T-helper 2 cell treated with Interferon-gamma antibody and Interleukin-4, amounts not matched to agents 100 ng/mL and 5 ng/mL, for 36 hours (primary cell): ENCODE measurements at regions not wholly inside any gene's neighbourhood (a gene's known extent, or its start where the extent isn't known, plus 50 kb on each side); places are given as distances from the start of the nearest gene placed in this dataset.
"Not testable (repeated sequence)": the region's sequence is repeated elsewhere in the genome, so short reads cannot be mapped to it uniquely, and the experiment has no call there.

Experiments
- intact Hi-C: fragments of 100-400 bp; cut with micrococcal nuclease; formaldehyde crosslinking; loops from one replicate; pipeline ENCODE4 v1.15.1; 2023

GRCh38 chr3:110969229-110970211 is 102.1 kb upstream of the NECTIN3 start:
- intact Hi-C loops, result no loop called here

DNA sequence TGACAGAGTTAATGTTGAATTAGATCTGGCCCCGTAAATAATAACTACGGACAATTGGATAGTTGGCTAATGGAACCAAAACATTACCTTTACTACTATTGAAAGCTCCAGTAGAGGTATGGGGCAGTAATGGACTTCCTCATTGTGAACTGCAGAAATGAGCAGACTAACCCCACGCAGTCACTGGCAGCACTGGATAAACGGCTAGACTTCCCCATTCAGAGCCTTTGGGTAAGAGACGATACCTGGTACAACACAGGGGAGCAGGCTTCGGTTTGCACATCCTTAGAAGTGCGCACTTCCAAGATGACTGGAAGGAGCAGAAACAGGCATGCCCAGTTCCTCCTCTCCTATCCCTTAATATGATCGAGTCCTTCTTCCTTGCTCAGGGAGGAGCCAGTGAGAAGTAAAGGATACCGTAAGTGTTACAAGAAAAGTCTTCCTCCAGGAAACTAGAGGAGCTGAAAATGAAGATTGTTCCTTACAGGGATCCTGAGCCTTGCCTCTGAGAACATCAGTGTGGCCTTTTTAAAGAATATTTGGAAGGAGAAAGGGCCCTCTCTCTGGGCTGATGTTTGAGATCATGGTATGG is 100.5 kb upstream of the NECTIN3 start:
- intact Hi-C loops, result no loop called here

DNA sequence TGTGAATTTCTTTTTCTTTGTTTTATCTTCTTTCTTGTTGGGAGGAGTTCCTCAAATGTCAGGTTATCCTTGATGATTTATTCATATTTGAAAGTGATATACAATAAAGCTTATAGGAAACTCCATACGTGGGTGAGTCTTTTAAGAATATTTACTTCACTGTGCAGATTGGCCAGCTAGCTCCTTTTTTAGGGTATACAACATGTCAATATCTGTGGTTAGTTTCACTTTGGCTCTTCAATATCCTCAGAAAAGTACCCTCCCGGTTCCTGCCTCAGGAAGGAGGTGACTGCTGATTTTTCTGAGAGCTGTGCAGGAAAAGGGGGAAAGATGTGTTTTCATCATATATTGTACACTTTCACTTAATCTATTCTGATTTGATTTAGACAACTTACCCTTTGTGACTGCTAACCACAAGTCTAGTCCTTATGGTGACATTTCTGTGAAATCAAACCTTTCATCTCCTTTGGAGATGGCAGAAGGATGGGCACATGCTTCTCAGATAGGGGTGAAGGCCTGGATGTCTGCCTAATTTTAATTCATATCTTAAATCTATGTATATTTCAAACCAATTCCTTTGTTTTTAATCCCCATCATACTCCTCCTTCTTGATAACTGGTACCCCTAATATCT is 98.2 kb upstream of the NECTIN3 start:
- intact Hi-C loops, result no loop called here

- intact Hi-C loops, result no loop called here
Measured at GRCh38 chr3:110974902-110975301, 96.7 kb upstream of the NECTIN3 start.

DNA sequence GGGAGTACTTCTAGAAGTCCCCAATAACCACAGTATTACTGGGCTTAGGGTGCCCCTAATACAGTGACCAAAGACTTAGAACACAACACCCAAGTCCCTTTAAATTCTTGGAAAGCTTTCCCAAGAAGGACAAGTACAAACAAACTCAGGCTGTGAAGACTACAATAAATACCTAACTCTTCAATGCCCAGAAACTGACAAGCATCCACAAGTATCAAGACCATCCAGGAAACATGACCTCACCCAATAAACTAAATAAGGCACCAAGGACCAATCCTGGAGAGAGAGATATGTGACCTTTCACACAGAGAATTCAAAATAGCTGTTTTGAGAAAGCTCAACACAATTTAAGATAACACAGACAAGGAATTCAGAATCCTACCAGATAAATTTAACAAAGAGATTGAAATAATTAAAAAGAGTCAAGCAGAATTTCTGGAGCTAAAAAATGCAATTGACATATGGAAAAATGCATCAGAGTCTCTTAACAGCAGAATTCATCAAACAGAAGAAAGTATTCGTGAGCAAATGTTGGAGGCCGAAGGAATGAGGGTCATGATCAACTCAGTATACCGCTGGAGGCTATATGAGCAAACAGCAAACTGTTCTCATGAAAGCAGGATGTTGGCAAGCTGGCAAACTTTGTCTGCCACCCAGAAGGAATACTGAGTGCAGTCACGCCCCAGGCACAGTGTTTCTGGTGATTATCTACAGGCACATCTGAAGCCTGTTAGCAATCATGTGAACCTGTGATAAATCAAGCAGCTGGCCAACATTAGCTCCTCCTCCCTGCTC is 87.0 kb upstream of the NECTIN3 start:
- intact Hi-C loops, result no loop called here

GRCh38 chr3:110989446-110989845 is 82.2 kb upstream of the NECTIN3 start:
- intact Hi-C loops, result no loop called here

DNA sequence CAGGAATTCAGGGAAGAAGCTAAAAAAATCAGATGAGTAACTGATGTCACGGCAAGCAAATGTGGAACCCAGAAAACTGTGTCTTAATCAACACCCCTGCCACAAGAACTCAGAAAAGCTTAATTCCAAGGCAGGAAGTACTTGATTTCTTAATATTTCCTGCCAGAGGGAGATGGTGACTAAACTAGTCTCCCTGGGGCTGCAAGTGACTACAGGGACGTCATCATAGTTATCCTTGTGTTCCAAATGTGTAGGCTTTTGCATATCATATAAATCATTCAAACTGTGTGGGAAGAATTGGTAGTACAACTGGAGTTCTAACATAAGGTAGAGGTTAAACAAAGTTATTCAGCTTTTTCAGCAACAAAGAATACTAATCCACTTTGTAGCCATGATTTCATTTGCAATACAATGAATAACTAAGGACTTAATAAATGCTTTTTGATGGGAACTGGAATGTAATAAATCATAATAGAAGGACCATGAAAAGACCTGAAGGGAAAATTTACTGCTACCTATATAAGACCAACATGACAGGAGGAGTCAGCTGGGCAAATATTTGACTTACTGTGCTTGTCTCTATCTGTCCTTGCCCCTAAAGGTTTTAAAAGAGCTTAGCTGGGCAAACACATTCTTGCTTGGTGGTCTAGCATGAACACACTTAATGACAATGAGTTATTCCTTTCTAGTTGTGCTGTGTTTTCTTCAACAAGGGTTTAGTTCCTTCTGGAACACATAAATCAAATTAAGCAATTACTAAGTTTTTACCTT is 76.0 kb upstream of the NECTIN3 start:
- intact Hi-C loops, result no loop called here

- intact Hi-C loops, result not testable (repeated sequence)
Measured at GRCh38 chr3:110998766-110999165, 72.8 kb upstream of the NECTIN3 start.

- intact Hi-C loops, result not testable (repeated sequence)
Measured at GRCh38 chr3:111006485-111006884, 65.1 kb upstream of the NECTIN3 start.

DNA sequence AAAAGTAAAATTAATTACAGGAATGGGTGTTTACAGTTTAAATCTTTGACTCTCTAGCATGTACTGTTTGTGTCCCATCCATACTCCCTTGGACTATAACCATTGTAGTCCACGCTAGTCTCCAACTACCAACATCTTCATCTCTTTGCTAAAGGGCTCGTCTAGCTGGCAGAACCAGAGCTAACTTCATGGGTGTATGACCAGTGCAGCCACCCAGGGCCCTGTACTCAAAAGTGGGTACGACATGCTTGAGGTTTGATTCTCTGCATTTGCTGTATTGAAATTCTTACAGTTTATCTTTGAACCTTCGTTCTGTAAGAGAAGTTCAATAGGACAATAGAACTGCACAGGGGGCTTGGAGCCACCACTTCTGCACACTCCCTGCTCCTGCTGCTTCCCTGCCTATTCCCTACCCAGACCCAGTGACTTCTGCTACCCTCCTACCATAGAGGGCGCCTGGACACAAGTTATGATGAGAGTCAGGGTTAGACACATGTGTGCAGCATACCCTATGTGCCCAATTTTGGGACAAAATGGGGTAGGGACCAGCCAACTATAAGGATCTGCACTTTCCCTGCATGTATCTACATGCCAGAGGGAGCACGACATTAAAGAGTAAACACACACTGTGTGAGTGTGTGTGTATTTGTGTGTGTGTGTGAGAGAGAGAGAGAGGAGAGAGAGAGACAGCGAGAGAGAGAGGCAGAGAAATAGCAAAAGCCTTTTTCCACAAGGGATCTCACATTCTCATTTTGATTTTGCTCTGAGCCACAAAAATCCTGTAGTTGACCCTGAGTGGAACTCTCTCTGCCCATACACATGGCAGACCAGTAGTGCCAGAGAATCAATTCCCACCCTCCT is 59.0 kb upstream of the NECTIN3 start:
- intact Hi-C loops, result no loop called here
